Heart left ventricle (tissue), 16 donors: ENCODE measurements at regions not wholly inside any gene's neighbourhood (a gene's known extent, or its start where the extent isn't known, plus 50 kb on each side); places are given as distances from the start of the nearest gene placed in this dataset.

ENCODE experiments used
- ATAC-seq, 4 donors: fragments of 200-7000 bp; cut with Tn5 transposase; one replicate each; pipeline ENCODE4 v1.9.1; 2020 to 2022; ENCODE audit warnings: moderate library complexity in 4 of 4, mild to moderate bottlenecking in 3 of 4, moderate number of reproducible peaks in 1 of 4
- DNase-seq, 5 donors: peaks; one replicate each; pipeline ENCODE4 v3.0.0-alpha.2; 2020
- H3K27ac ChIP-seq, 12 donors: fragments of 200-600 bp; sonication (generic) in 4 of 12; one replicate each; pipeline versions ENCODE4 v1.5.0 to v1.8.0; 2016 to 2022; ENCODE audit warnings: mild to moderate bottlenecking in 2 of 12
- H3K27me3 ChIP-seq, 9 donors: fragments of 200-600 bp; sonication (generic) in 2 of 9; one replicate each; pipeline versions ENCODE4 v1.5.1 to v1.8.0; 2016 to 2022; ENCODE audit warnings: mild to moderate bottlenecking in 3 of 9
- H3K36me3 ChIP-seq, 9 donors: fragments of 200-600 bp; sonication (generic) in 2 of 9; one replicate each; pipeline versions ENCODE4 v1.5.0 to v1.8.0; 2018 to 2022; ENCODE audit warnings: mild to moderate bottlenecking in 2 of 9
- H3K4me1 ChIP-seq, 12 donors: fragments of 200-600 bp; sonication (generic) in 4 of 12; one replicate each; pipeline versions ENCODE4 v1.5.0 to v1.8.0; 2016 to 2022; ENCODE audit warnings: mild to moderate bottlenecking in 3 of 12
- H3K4me3 ChIP-seq, 12 donors: fragments of 200-600 bp; sonication (generic) in 4 of 12; one replicate each; pipeline versions ENCODE4 v1.5.0 to v1.8.0; 2017 to 2022; ENCODE audit warnings: mild to moderate bottlenecking in 9 of 12, moderate library complexity in 4 of 12
- H3K9me3 ChIP-seq, 12 donors: fragments of 200-600 bp; sonication (generic) in 4 of 12; one replicate each; pipeline versions ENCODE4 v1.5.0 to v1.8.0; 2016 to 2022; ENCODE audit warnings: mild to moderate bottlenecking in 1 of 12
- CTCF ChIP-seq, 12 donors: fragments of 200-600 bp; sonication (generic) in 4 of 12; IDR thresholded peaks; one replicate each; pipeline versions ENCODE4 v1.5.0 to v1.8.0; 2018 to 2022; ENCODE audit warnings: antibody characterized with exemption in 12 of 12, mild to moderate bottlenecking in 5 of 12
- POLR2A ChIP-seq, 2 donors: fragments of 450-650 bp; IDR thresholded peaks; one replicate each; pipeline ENCODE4 v1.6.1; 2017; ENCODE audit warnings: antibody characterized with exemption in 2 of 2, mild to moderate bottlenecking in 2 of 2, moderate library complexity in 2 of 2
- WGBS, 4 donors: extraction: QIAGEN DNeasy Blood & Tissue Kit in 2 of 4; methylation state at CpG; one replicate each; pipeline versions ENCODE4 v1.1.5 to v1.1.7; 2013 to 2018; 5-methylcytosine and 5-hydroxymethylcytosine counted together
- intact Hi-C, 10 donors: fragments of 100-400 bp; cut with DNase I; formaldehyde crosslinking; loops; one replicate each; pipeline versions ENCODE4 v1.11.1 to v1.14.2; 2022
- donor health status: ischemic (EF 13 %, LVEDD 7.1; RV severe dilation, severe dysfunction).
- donor health status: healthy with polysubstance abuse.
- donor health status: DM: no; HTN: yes; CAD: no.
- donor health status: DM: no; HTN: no; CAD: no.
- donor health status: ischemic (EF 25% LVEDD 6.9; RV normal size, moderate dysfunction).
- donor health status: ischemic (EF 25% LVEDD 5.7; RV mildly dilated, moderate dysfunction).
- donor health status: healthy.
- donor health status: DM: yes; HTN: yes; CAD: no.
- donor health status: ischemic (EF 35%, LVEDD 5.7; RV mildly dilated, moderate dysfunction).
- donor health status: nonischemic (EF 11% LVEDD 7.7; RV severe dilation, severe dysfunction).
- donor health status: DM: yes; HTN: yes; CAD: no.
- donor health status: PGD.
- donor health status: ischemic (EF 29% LVEDD 5.4; RV normal size, mild dysfunction).
- donor health status: nonischemic (EF 23%, LVEDD 6.1; RV moderate dilation, normal function).

DNA sequence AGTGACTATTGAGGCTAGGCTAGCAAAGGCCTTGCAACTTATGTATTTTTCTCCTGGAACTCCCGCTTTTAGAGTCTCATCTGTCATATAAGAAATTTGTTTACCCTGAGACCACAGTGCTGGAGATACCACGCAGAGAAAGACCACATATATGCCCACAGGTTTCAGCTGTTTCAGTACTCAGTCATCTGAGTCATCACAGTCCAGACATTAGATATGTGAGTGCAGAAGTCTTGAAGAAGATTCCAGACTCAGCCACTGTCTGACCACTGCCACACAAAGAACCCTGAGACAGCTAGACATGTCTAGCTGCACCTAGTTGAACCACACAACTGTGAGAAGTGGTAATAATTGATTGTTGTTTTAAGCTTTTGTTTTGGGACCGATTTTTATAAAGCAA lies 648.3 kb downstream of the EPM2A start:
- Histone ChIP-seq H3K27me3 (no peaks in the 10 kb centered on the region), H3K27ac (no peak overlapping the region), H3K4me3 (no peak overlapping the region), H3K4me1 (no peaks in the 10 kb centered on the region), H3K36me3 (no peaks in the 10 kb centered on the region), H3K9me3 (no peaks in the 10 kb centered on the region)
- WGBS, 4 donors: 84 to 92% (median 89%) methylated on average over 3 of the region's 3 CpGs
- TF ChIP-seq CTCF (IDR thresholded peaks at IDR 0.05) (no peak), POLR2A (IDR thresholded peaks at IDR 0.05) (no peak)
- no peak for ATAC-seq
- intact Hi-C loops: no loop called here
- DNase-seq: no peak

- no peak for ATAC-seq
- intact Hi-C loops: no loop called here
- WGBS, 4 donors: 86 to 92% (median 90%) methylated on average over 4 of the region's 4 CpGs
Observed at GRCh38 chr6:145090801-145091585, 644.3 kb downstream of the EPM2A start.

GRCh38 chr6:145091586-145092142 lies 643.7 kb downstream of the EPM2A start:
- TF ChIP-seq POLR2A (IDR thresholded peaks at IDR 0.05): no peak
- TF ChIP-seq CTCF (IDR thresholded peaks at IDR 0.05): no peak
- H3K4me1 ChIP-seq: no peaks in the 10 kb centered on the region
- H3K9me3 ChIP-seq: no peaks in the 10 kb centered on the region
- no peak overlapping the region for H3K27ac ChIP-seq
- no peaks in the 10 kb centered on the region for H3K36me3 ChIP-seq
- no peak for ATAC-seq
- H3K27me3 ChIP-seq: no peaks in the 10 kb centered on the region
- no peak for DNase-seq
- WGBS, 4 donors: 74 to 86% (median 79%) methylated on average over 2 of the region's 2 CpGs
- H3K4me3 ChIP-seq: no peak overlapping the region
- intact Hi-C loops: no loop called here

More at GRCh38 chr6:145090801-145091585, 644.3 kb downstream of the EPM2A start:
- Histone ChIP-seq H3K4me1 (no peaks in the 10 kb centered on the region), H3K36me3 (no peaks in the 10 kb centered on the region), H3K27ac (no peak overlapping the region), H3K27me3 (no peaks in the 10 kb centered on the region), H3K4me3 (no peak overlapping the region), H3K9me3 (no peaks in the 10 kb centered on the region)
- no peak for DNase-seq
- TF ChIP-seq CTCF (IDR thresholded peaks at IDR 0.05): no peak
- no peak for TF ChIP-seq POLR2A (IDR thresholded peaks at IDR 0.05)

DNA sequence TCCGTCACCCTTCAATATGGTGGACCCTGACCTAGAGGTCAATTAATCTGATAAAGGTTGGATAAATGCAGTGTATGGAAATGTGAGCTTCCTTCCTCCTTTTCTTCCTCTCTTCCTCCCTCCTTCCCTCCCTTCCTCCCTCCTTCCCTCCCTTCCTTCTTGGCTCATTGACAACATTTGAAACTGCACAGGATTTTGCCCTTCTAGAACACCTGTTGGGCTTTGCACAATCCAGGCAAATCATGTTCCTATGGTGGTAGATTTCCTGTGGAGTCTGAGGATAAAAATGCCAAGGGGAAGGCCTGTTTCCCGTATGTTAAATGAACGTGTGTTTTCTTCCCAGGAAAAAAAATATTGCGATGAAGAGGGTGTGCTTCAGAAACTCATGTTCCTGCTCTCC lies 642.8 kb downstream of the EPM2A start:
- intact Hi-C loops: no loop called here
- DNase-seq (no peak), ATAC-seq (no peak)
- no peaks in the 10 kb centered on the region for H3K36me3 ChIP-seq
- TF ChIP-seq CTCF (IDR thresholded peaks at IDR 0.05): no peak
- no peak for TF ChIP-seq POLR2A (IDR thresholded peaks at IDR 0.05)
- no peak overlapping the region for H3K27ac ChIP-seq
- no peak overlapping the region for H3K4me3 ChIP-seq
- 69 to 88% (median 80%) methylated on average over 4 of the region's 4 CpGs for WGBS, 4 donors
- peaks cover 0 to 9% (median under 1%) of the 10 kb centered on the region in 12 donors for H3K9me3 ChIP-seq
- no peaks in the 10 kb centered on the region for H3K4me1 ChIP-seq
- no peaks in the 10 kb centered on the region for H3K27me3 ChIP-seq
